GM12864 (cell line): ENCODE measurements at regions not wholly inside any gene's neighbourhood (a gene's known extent, or its start where the extent isn't known, plus 50 kb on each side); places are given as distances from the start of the nearest gene placed in this dataset.

Experiments used
- DNase-seq: peaks from one replicate; pipeline ENCODE4 v3.0.0-alpha.2; 2011; ENCODE audit warnings: low read depth
- H3K4me3 ChIP-seq: 2 replicates; pipeline ENCODE4 v1.5.1; 2011; ENCODE audit warnings: mild to moderate bottlenecking, low read depth, low read length, control low read depth
- TF ChIP-seq, protein P1 (sequence below): IDR thresholded peaks from 2 replicates; pipeline ENCODE4 v1.5.1; 2011; ENCODE audit warnings: low read depth, mild to moderate bottlenecking, moderate library complexity, low read length, control low read depth, inconsistent platforms; ENCODE audit errors: missing control alignments

DNA sequence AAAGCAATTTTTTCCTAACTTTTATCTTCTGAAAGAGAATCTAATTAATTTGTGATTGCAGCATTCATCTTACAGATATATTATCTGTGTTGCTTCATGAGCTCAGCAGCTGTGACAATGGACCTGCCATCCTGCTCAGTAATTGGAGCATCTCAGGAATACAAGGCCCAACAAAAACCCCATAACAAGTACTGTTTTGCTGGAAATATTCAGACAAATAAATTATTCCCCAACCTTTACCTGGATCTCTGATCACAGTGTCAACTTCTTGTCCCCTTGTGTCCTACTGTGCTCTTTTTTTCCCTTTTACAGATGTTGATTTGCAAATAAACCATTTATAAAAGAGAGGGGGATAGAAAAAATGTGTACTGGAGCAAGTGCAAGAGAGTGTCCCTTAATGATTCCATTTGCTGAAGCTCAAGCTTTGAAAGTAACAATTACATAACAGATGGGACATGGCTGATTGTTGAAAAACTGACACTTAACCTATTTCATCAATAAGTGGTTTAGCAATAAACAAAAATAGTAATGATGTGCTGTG lies 1063.4 kb upstream of the GHITM start:
- no peak for DNase-seq
- TF ChIP-seq, protein P1, sequence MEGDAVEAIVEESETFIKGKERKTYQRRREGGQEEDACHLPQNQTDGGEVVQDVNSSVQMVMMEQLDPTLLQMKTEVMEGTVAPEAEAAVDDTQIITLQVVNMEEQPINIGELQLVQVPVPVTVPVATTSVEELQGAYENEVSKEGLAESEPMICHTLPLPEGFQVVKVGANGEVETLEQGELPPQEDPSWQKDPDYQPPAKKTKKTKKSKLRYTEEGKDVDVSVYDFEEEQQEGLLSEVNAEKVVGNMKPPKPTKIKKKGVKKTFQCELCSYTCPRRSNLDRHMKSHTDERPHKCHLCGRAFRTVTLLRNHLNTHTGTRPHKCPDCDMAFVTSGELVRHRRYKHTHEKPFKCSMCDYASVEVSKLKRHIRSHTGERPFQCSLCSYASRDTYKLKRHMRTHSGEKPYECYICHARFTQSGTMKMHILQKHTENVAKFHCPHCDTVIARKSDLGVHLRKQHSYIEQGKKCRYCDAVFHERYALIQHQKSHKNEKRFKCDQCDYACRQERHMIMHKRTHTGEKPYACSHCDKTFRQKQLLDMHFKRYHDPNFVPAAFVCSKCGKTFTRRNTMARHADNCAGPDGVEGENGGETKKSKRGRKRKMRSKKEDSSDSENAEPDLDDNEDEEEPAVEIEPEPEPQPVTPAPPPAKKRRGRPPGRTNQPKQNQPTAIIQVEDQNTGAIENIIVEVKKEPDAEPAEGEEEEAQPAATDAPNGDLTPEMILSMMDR, result no peak

DNA sequence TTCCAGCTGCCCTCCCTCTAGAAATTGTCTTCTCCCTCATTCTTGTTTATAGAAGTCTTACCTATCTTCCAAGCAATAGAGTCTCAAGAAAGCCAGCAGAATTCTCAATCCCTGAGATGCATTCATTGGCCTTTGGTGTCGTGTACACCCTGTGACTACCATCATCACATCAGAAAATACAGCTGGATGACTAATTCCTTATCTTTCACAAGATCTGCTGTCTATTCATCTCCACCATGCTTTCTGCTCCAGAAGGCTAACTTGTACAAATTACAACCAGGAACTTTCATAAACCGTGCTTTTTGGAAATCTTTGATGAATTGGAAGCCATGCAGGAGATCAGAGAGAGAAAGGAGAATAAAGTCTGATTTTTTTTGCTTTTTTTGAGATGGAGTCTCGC lies 1062.9 kb upstream of the GHITM start:
- DNase-seq, result no peak

More for the DNA sequence above, 1063.4 kb upstream of the GHITM start:
- no peak overlapping the region for H3K4me3 ChIP-seq

DNA sequence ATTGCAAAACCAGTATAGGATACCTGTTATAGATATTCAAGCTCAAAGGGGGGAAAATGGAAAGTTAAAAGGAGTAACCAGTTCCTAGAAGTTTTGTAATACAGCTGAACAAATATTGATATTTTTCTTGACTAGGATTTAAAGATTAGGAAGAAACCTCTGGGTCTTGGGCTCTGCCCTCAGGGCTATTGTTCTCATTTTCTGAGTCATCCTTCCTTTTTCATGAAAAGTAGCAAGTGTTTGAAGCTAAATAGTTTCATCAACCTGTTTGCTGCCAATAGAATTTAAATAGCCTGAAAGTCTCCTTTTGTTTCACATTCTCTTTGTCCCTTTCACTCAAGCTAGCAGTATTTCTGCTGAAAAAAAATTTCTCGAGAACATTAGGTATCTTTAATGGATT lies 1061.1 kb upstream of the GHITM start:
- TF ChIP-seq, protein P1, result no peak
- DNase-seq, result no peak
- H3K4me3 ChIP-seq, result no peak overlapping the region

More for the DNA sequence above, 1062.9 kb upstream of the GHITM start:
- no peak overlapping the region for H3K4me3 ChIP-seq
- TF ChIP-seq, protein P1, result no peak

DNA sequence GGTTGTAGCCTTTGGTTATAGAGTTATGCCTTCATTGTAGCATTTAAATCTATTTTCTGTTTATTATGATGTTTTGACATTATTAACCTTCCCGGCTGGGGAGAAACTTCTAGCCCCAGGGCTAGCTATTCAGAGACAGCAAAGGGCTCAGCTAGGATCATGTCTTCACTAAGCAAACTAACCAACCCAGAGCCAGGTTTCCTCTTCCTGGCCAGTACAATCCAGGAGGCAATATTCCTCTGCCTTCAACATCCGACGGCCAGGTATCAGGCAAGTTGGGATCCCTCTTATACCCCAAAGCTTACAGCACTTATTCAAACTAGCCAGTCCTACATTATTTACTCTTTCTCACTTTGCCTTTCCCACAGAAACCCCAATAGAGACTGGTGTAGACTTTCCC lies 1060.7 kb upstream of the GHITM start:
- DNase-seq, result no peak
- TF ChIP-seq, protein P1, result no peak
- no peak overlapping the region for H3K4me3 ChIP-seq

DNA sequence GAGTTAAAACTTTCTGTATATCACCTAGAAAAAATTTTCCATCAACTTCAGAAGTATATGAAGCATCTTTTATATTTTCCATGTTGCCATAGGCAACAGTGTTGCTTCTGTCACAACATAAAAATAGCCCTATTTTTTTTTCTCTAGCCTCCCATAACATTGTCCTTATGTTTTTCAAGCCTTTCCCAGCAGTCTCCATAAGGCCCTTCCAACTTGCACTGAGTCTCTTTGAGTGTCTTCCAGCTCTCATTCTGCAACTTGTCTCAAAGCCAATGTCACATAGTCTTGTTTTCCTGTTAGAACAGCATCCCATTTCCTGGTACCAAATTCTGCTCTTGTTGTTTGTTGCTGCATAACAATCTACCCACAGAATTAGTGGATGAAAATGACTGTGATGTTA lies 1055.5 kb upstream of the GHITM start:
- DNase-seq, result no peak
- TF ChIP-seq, protein P1, result no peak
- no peak overlapping the region for H3K4me3 ChIP-seq

DNA sequence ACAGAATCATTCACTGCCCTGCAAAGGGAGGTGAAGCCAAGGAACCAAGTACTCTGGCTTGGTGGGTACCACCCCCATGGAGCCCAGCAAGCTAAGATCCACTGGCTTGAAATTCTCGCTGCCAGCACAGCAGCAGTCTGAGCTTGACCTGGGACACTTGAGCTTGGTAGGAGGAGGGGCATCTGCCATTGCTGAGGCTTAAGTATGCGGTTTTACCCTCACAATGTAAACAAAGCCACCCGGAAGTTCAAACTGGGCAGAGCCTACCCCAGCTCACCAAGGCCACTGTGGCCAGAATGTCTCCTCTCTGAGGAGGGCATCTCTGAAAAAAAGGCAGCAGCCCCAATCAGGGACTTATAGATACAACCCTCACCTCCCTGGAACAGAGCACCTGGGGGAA lies 1050.0 kb upstream of the GHITM start:
- no peak for DNase-seq
- no peak overlapping the region for H3K4me3 ChIP-seq
- TF ChIP-seq, protein P1, result no peak

DNA sequence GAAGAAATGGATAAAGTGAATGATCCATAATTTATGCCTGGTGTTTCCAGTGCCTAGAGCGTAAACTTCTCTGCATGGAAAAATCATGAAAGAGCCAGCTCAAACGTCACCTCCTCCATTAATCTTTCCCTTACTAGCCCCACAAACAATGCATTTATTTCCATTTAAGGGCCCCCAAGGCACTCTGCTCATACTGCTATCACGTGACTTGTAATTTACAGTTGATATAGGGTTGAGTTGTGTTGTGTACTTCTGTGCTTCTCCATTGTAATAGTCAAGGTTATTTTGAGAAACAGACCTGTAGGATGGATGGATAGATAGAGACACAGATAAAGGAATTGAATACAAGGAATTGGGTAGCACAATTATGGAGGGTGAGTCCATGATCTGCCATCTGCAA lies 1034.7 kb upstream of the GHITM start:
- no peak for DNase-seq
- TF ChIP-seq, protein P1, result no peak
- H3K4me3 ChIP-seq, result no peak overlapping the region
